ENCODE measurements at regions not wholly inside any gene's neighbourhood (a gene's known extent, or its start where the extent isn't known, plus 50 kb on each side); places are given as distances from the start of the nearest gene placed in this dataset.

GRCh38 chr4:170736710-170737109 is 647.0 kb upstream of the AADAT start:
- Mint-ChIP-seq H3K4me3 (ENCODE audit: unreplicated experiment) (no peak overlapping the region), H3K9me3 (ENCODE audit: low read depth) (no peaks in the 10 kb centered on the region)

GRCh38 chr4:170729897-170730296 is 640.1 kb upstream of the AADAT start:
- no peaks in the 10 kb centered on the region for H3K36me3 Mint-ChIP-seq (ENCODE audit: low read depth)
- no peak for TF ChIP-seq CTCF (IDR thresholded peaks at IDR 0.05)
- H3K4me1 Mint-ChIP-seq (ENCODE audit: low read depth) = no peaks in the 10 kb centered on the region
- H3K27ac Mint-ChIP-seq (ENCODE audit: unreplicated experiment) = no peak overlapping the region
- H3K4me3 Mint-ChIP-seq (ENCODE audit: unreplicated experiment) = no peak overlapping the region
- no peaks in the 10 kb centered on the region for H3K9me3 Mint-ChIP-seq (ENCODE audit: low read depth)
- no peak for DNase-seq (ENCODE audit: low spot score)
- H3K27me3 Mint-ChIP-seq (ENCODE audit: low read depth) = peaks cover 3% of the 10 kb centered on the region

More at GRCh38 chr4:170736710-170737109, 647.0 kb upstream of the AADAT start:
- Mint-ChIP-seq H3K4me1 (ENCODE audit: low read depth) (no peaks in the 10 kb centered on the region), H3K27me3 (ENCODE audit: low read depth) (no peaks in the 10 kb centered on the region), H3K36me3 (ENCODE audit: low read depth) (no peaks in the 10 kb centered on the region), H3K27ac (ENCODE audit: unreplicated experiment) (no peak overlapping the region)
- no peak for DNase-seq (ENCODE audit: low spot score)
- TF ChIP-seq CTCF (IDR thresholded peaks at IDR 0.05) = no peak

GRCh38 chr4:170729236-170729635 is 639.5 kb upstream of the AADAT start:
- no peak overlapping the region for H3K27ac Mint-ChIP-seq (ENCODE audit: unreplicated experiment)
- TF ChIP-seq CTCF (IDR thresholded peaks at IDR 0.05) = no peak

GRCh38 chr4:170724191-170724590 is 634.4 kb upstream of the AADAT start:
- Mint-ChIP-seq H3K27ac (ENCODE audit: unreplicated experiment) (no peak overlapping the region), H3K9me3 (ENCODE audit: low read depth) (no peaks in the 10 kb centered on the region), H3K27me3 (ENCODE audit: low read depth) (peaks cover 7% of the 10 kb centered on the region), H3K4me1 (ENCODE audit: low read depth) (no peaks in the 10 kb centered on the region), H3K4me3 (ENCODE audit: unreplicated experiment) (no peak overlapping the region), H3K36me3 (ENCODE audit: low read depth) (no peaks in the 10 kb centered on the region)
- DNase-seq (ENCODE audit: low spot score) = no peak
- no peak for TF ChIP-seq CTCF (IDR thresholded peaks at IDR 0.05)

More at GRCh38 chr4:170729236-170729635, 639.5 kb upstream of the AADAT start:
- Mint-ChIP-seq H3K27me3 (ENCODE audit: low read depth) (peaks cover 3% of the 10 kb centered on the region), H3K36me3 (ENCODE audit: low read depth) (no peaks in the 10 kb centered on the region), H3K4me3 (ENCODE audit: unreplicated experiment) (no peak overlapping the region), H3K9me3 (ENCODE audit: low read depth) (no peaks in the 10 kb centered on the region), H3K4me1 (ENCODE audit: low read depth) (no peaks in the 10 kb centered on the region)
- no peak for DNase-seq (ENCODE audit: low spot score)

GRCh38 chr4:170723171-170723570 is 633.4 kb upstream of the AADAT start:
- H3K27ac Mint-ChIP-seq (ENCODE audit: unreplicated experiment) = no peak overlapping the region
- H3K4me1 Mint-ChIP-seq (ENCODE audit: low read depth) = no peaks in the 10 kb centered on the region
- TF ChIP-seq CTCF (IDR thresholded peaks at IDR 0.05) = no peak
- peaks cover 7% of the 10 kb centered on the region for H3K27me3 Mint-ChIP-seq (ENCODE audit: low read depth)
- DNase-seq (ENCODE audit: low spot score) = no peak
- no peak overlapping the region for H3K4me3 Mint-ChIP-seq (ENCODE audit: unreplicated experiment)
- H3K36me3 Mint-ChIP-seq (ENCODE audit: low read depth) = no peaks in the 10 kb centered on the region
- no peaks in the 10 kb centered on the region for H3K9me3 Mint-ChIP-seq (ENCODE audit: low read depth)

Data from chondrocyte (in vitro differentiated cells).